ENCODE measurements at regions not wholly inside any gene's neighbourhood (a gene's known extent, or its start where the extent isn't known, plus 50 kb on each side); places are given as distances from the start of the nearest gene placed in this dataset.

- TF ChIP-seq EZH2phosphoT487 (IDR thresholded peaks at IDR 0.05; ENCODE audit: low read depth) (no peak), CTCF (IDR thresholded peaks at IDR 0.05; ENCODE audit: low read depth, low read length) (no peak)
Observed at GRCh38 chr22:27131346-27131745, 474.0 kb downstream of the MIAT start.
